Glutamatergic neuron (in vitro differentiated cells): ENCODE measurements at regions not wholly inside any gene's neighbourhood (a gene's known extent, or its start where the extent isn't known, plus 50 kb on each side); places are given as distances from the start of the nearest gene placed in this dataset.

ENCODE experiments used
- DNase-seq: peaks from one replicate; pipeline ENCODE4 v3.0.0; 2022
- H3K27ac Mint-ChIP-seq: one replicate; pipeline ENCODE4 v1.8.0; 2020; ENCODE audit warnings: mild to moderate bottlenecking, mixed read lengths, inconsistent platforms; ENCODE audit not compliant: unreplicated experiment
- H3K27me3 Mint-ChIP-seq: one replicate; pipeline ENCODE4 v1.8.0; 2020; ENCODE audit warnings: mild to moderate bottlenecking, moderate library complexity, mixed read lengths, inconsistent platforms; ENCODE audit not compliant: unreplicated experiment
- H3K36me3 Mint-ChIP-seq: one replicate; pipeline ENCODE4 v1.8.0; 2020; ENCODE audit warnings: mild to moderate bottlenecking, mixed read lengths, inconsistent platforms; ENCODE audit not compliant: unreplicated experiment
- H3K4me1 Mint-ChIP-seq: one replicate; pipeline ENCODE4 v1.8.0; 2020; ENCODE audit warnings: mild to moderate bottlenecking, low read depth, mixed read lengths, inconsistent platforms; ENCODE audit not compliant: unreplicated experiment
- H3K4me3 Mint-ChIP-seq: one replicate; pipeline ENCODE4 v1.8.0; 2020; ENCODE audit warnings: mild to moderate bottlenecking, mixed read lengths, inconsistent platforms; ENCODE audit not compliant: unreplicated experiment
- H3K9me3 Mint-ChIP-seq: one replicate; pipeline ENCODE4 v1.8.0; 2020; ENCODE audit warnings: mild to moderate bottlenecking, moderate library complexity, mixed read lengths, inconsistent platforms; ENCODE audit not compliant: unreplicated experiment
- TF ChIP-seq, protein P1 (sequence below): fragments of 200-600 bp; sonication (generic); IDR thresholded peaks from one replicate; pipeline ENCODE4 v1.5.0; 2021; ENCODE audit not compliant: partially characterized antibody, unreplicated experiment

GRCh38 chr9:82105729-82106128 is 117.2 kb downstream of the SPATA31D1 start:
- peaks cover 8% of the 10 kb centered on the region for H3K36me3 Mint-ChIP-seq
- no peak for DNase-seq
- H3K27ac Mint-ChIP-seq = no peak overlapping the region
- no peak overlapping the region for H3K4me3 Mint-ChIP-seq
- H3K27me3 Mint-ChIP-seq = peaks cover 3% of the 10 kb centered on the region
- TF ChIP-seq, protein P1, sequence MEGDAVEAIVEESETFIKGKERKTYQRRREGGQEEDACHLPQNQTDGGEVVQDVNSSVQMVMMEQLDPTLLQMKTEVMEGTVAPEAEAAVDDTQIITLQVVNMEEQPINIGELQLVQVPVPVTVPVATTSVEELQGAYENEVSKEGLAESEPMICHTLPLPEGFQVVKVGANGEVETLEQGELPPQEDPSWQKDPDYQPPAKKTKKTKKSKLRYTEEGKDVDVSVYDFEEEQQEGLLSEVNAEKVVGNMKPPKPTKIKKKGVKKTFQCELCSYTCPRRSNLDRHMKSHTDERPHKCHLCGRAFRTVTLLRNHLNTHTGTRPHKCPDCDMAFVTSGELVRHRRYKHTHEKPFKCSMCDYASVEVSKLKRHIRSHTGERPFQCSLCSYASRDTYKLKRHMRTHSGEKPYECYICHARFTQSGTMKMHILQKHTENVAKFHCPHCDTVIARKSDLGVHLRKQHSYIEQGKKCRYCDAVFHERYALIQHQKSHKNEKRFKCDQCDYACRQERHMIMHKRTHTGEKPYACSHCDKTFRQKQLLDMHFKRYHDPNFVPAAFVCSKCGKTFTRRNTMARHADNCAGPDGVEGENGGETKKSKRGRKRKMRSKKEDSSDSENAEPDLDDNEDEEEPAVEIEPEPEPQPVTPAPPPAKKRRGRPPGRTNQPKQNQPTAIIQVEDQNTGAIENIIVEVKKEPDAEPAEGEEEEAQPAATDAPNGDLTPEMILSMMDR = no peak
- no peaks in the 10 kb centered on the region for H3K4me1 Mint-ChIP-seq
- peaks cover 3% of the 10 kb centered on the region for H3K9me3 Mint-ChIP-seq

- Mint-ChIP-seq H3K36me3 (peaks cover under 1% of the 10 kb centered on the region), H3K27me3 (peaks cover 3% of the 10 kb centered on the region), H3K4me3 (no peak overlapping the region), H3K9me3 (peaks cover 3% of the 10 kb centered on the region), H3K27ac (no peak overlapping the region), H3K4me1 (no peaks in the 10 kb centered on the region)
- TF ChIP-seq, protein P1 = no peak
- DNase-seq = no peak
These were observed 118.0 kb downstream of the SPATA31D1 start for GRCh38 chr9:82106536-82106935.

GRCh38 chr9:82108474-82108873 is 119.9 kb downstream of the SPATA31D1 start:
- no peaks in the 10 kb centered on the region for H3K36me3 Mint-ChIP-seq
- no peak overlapping the region for H3K4me3 Mint-ChIP-seq
- TF ChIP-seq, protein P1 = no peak
- DNase-seq = no peak
- no peaks in the 10 kb centered on the region for H3K9me3 Mint-ChIP-seq
- peaks cover 3% of the 10 kb centered on the region for H3K27me3 Mint-ChIP-seq
- H3K27ac Mint-ChIP-seq = no peak overlapping the region
- no peaks in the 10 kb centered on the region for H3K4me1 Mint-ChIP-seq

GRCh38 chr9:82108941-82109340 is 120.4 kb downstream of the SPATA31D1 start:
- DNase-seq = no peak
- H3K27me3 Mint-ChIP-seq = peaks cover 3% of the 10 kb centered on the region
- H3K36me3 Mint-ChIP-seq = no peaks in the 10 kb centered on the region
- H3K27ac Mint-ChIP-seq = no peak overlapping the region
- H3K9me3 Mint-ChIP-seq = no peaks in the 10 kb centered on the region
- no peaks in the 10 kb centered on the region for H3K4me1 Mint-ChIP-seq
- TF ChIP-seq, protein P1 = no peak
- no peak overlapping the region for H3K4me3 Mint-ChIP-seq

GRCh38 chr9:82109626-82110025 is 121.1 kb downstream of the SPATA31D1 start:
- Mint-ChIP-seq H3K4me3 (no peak overlapping the region), H3K9me3 (no peaks in the 10 kb centered on the region), H3K36me3 (no peaks in the 10 kb centered on the region), H3K4me1 (no peaks in the 10 kb centered on the region), H3K27me3 (peaks cover 3% of the 10 kb centered on the region), H3K27ac (no peak overlapping the region)
- TF ChIP-seq, protein P1 = no peak
- DNase-seq = no peak
